GM18868 (cell line): ENCODE measurements at regions not wholly inside any gene's neighbourhood (a gene's known extent, or its start where the extent isn't known, plus 50 kb on each side); places are given as distances from the start of the nearest gene placed in this dataset.

Experiments used
- ATAC-seq: cut with Tn5 transposase; IDR thresholded peaks from one replicate; pipeline ENCODE4 v1.9.1; 2021; ENCODE audit warnings: mild to moderate bottlenecking, moderate library complexity; ENCODE audit not compliant: unreplicated experiment

DNA sequence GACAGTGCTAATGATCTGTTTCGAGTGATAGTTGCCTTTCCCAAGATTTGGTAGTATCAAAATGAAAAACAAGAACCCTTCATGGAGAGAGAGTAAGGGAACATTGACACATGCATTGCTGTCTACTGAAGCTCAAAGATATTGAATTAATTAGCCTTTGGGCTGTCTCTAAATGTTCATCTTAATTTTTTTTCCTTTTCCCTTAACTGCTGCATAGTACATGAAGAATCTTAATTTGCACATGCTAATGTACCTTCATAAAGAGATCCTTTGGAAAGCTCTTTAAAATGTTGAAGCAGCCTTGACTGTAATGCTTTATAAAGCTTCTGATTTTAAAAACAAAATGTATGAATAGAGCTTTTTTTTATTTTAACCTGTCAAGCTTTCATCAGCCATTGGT, 452.2 kb downstream of the TUSC7 start:
- ATAC-seq, result no peak

- no peak for ATAC-seq
Observed at GRCh38 chr3:117165176-117165575, 455.6 kb downstream of the TUSC7 start.

DNA sequence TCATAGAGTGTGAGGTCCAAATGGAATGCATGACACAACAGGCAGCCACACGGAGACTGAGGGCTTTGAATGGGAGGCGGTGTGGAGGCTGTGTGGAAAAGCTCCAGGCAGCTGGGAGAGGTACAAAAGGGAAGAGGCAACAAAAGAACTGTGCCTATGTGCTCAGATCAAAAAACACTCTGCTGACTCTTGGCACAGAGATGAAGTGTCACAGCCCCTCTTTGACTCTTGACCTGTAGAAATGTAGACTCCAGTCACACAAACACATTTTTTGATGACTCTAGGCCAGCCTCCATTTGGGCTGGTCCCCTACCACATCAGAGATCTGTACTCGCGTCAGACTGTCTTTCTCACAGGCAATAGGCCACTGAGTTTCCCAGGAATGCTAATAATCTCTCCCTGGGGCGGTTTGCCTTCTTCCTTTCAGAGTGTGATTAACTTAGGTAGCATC, 456.0 kb downstream of the TUSC7 start:
- ATAC-seq, result no peak

- ATAC-seq, result no peak
Observed at GRCh38 chr3:117168896-117169295, 459.3 kb downstream of the TUSC7 start.

GRCh38 chr3:117170094-117170493, 460.5 kb downstream of the TUSC7 start:
- ATAC-seq, result no peak

DNA sequence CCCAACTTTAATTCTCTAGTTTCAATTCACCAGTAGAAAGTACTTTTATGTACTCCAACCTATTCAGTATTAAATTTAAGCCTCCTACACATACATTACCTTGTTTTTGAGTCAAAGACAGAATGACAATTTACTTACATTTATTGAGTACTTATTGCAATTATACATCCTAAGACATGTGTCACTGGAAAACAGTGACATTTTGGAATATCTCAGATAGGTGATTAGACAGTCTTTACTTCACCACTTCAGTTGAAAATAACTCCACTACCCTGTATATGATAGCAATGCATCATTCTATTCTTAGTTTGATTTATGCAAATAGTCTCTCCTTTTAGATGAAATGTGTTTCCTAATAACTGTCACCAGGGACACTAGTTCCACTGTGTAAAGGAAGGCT, 461.5 kb downstream of the TUSC7 start:
- ATAC-seq, result no peak

- ATAC-seq, result no peak
Observed at GRCh38 chr3:117172426-117172825, 462.8 kb downstream of the TUSC7 start.

- ATAC-seq, result no peak
Observed at GRCh38 chr3:117181222-117181621, 471.6 kb downstream of the TUSC7 start.

DNA sequence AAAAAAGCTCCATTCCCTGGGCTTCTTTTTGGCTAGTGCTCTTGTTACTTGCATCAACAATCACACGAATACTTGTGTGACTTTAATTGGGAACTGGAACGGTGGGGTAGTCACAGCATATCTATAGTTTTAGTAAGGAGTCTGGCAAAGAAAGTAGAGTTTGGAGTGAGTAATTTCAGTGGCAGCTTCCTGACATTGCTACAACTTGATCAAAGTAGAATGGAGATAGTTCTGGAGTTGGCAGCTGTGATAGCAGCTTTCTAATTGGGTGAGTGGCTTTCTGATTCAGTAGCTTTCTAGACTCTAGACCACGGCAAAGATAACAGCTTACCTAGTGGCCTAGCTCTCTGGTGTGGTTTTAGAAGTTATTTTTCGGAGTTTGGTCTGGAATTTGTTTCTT, 475.0 kb downstream of the TUSC7 start:
- ATAC-seq, result no peak

- ATAC-seq, result peak; percentile 47
Observed at GRCh38 chr3:117191245-117191644, 481.7 kb downstream of the TUSC7 start.

DNA sequence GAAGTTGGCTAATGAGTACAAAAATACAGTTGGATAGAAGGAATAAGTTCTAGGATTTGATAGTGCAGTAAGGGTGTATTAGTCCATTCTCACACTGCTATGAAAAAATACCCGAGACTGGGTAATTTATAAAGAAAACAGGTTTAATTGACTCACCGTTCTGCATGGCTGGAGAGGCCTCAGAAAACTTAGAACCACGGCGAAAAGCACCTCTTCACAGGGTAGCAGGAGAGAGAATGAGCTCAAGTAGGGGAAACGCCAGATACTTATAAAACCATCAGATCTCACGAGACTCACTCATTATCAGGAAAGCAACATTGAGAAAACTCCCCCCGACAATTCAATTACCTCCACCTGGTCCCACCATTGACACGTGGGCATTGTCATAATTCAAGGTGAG, 483.3 kb downstream of the TUSC7 start:
- peak; percentile 71 for ATAC-seq

GRCh38 chr3:117193390-117193789, 483.8 kb downstream of the TUSC7 start:
- ATAC-seq, result no peak

GRCh38 chr3:117195034-117195433, 485.5 kb downstream of the TUSC7 start:
- no peak for ATAC-seq

- no peak for ATAC-seq
Observed at GRCh38 chr3:117200962-117201361, 491.4 kb downstream of the TUSC7 start.

- no peak for ATAC-seq
Observed at GRCh38 chr3:117201901-117202774, 492.6 kb downstream of the TUSC7 start.

DNA sequence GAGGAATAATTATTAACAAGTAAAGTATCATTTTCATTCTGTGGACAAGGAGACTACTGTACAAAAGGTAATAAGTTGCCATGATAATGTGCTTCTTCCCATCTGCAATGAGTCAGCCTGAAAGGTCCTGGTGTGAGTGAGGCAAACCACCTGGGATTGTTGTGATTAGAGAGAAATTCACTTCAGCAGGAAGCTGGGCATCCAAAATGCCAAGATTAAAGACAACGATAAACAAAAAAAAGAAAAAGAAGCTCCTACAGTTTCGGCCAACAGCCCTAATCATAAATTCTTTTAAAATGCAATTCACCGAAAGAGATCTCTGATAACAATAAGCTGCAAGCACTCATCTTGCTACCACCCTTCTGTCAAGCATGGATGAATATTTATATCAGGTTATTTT, 507.8 kb downstream of the TUSC7 start:
- ATAC-seq, result no peak

DNA sequence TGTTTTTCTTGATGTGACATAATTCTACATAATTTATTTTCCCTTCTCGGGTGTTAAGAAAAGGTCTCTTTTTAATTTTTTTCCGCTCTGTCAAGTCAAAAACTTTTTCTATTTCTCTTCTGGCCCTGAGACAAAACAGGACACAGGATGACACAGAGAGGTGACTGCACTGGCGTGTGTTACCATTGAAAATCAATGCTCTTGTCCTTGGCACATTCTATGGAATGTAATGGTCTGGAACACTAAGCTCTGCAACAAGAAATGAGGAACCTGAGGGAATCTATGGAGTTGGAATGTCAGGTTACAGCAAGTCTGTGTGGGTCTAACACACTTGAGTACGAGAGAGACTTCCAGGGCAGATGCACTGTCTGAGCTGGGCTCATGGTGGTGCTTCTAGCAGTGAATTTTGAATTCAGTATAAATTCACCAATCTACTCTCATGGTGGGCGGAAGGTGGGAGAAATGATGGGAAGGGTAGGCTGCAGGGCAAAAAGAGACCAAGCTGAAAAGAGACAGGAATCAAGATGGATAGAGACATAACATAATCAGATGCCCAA, 508.3 kb downstream of the TUSC7 start:
- no peak for ATAC-seq

- no peak for ATAC-seq
Observed at GRCh38 chr3:117218641-117219048, 509.1 kb downstream of the TUSC7 start.

DNA sequence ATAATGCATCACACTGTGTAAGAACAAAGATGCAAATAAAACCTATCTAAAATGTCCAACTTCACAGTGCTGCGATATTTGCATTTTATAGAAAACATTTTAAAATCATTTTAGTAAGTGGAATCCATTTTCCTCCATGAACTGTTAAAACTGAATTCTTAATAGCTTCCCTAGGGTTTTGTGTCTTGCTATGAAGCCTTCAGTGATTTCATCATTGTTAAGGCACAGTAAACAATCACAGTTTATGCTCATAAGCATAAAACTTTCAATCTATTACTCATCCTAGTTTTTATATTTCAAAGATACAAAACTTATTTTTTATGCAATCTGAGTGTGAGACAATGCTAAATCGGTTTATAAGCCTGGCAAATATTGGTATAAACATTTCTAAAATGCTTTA, 509.7 kb downstream of the TUSC7 start:
- ATAC-seq, result no peak

DNA sequence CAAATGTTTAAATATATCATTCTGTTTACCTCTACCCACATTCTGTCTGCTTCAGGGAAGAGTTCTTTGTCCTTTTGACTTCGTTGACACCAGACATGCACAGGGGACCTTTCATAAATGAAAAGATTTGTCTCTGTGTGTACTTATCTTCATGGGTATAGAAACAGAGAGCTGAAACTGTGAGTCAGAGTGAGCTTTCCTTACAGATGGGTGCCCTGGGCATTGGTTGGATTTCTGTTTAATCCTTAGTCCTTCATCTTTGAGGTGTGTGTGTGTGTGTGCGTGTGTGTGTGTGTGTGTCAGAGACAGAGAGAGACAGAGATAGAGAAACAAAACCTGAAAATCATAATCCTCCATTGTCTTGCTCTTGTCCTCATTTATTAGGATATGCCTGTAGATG, 517.4 kb downstream of the TUSC7 start:
- ATAC-seq, result peak; percentile 43

GRCh38 chr3:117228466-117228865, 518.9 kb downstream of the TUSC7 start:
- no peak for ATAC-seq

DNA sequence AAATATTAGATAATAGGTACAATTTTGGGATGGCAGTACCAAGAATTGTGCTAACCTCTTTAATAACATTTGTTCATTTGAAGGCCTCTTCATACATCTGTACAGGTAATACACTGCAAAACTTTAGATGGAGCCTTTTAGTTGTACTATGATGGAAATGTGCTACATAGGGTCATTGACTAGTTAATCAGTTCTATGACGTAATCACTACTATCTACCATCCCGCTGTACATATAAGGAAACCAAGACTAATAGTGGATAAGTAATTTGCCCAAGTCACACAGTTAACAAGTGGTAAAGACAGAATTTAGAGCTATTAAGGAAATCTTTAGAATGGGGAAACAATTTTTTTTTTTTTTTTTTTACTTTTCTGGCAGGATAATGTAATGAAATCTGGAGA, 521.3 kb downstream of the TUSC7 start:
- no peak for ATAC-seq

DNA sequence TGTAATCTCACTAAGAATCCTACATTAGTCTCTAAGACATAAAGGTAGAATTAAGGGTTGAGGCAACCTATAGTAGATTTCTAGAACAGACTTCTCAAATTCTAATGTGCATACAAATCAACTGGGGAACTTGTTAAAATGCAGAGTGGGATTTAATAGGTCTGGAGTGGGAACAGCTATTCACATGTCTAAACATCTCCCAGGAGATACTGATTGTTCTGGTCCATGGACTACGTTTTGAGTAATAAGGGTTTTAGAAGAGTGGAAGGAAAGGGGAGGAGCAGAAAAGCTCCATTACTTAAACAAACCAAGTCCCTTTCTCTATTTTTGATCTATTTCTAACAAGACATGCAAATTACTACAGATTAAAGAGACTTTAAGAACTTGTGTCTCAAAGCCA, 524.8 kb downstream of the TUSC7 start:
- ATAC-seq, result no peak
